ENCODE measurements at regions not wholly inside any gene's neighbourhood (a gene's known extent, or its start where the extent isn't known, plus 50 kb on each side); places are given as distances from the start of the nearest gene placed in this dataset.

DNA sequence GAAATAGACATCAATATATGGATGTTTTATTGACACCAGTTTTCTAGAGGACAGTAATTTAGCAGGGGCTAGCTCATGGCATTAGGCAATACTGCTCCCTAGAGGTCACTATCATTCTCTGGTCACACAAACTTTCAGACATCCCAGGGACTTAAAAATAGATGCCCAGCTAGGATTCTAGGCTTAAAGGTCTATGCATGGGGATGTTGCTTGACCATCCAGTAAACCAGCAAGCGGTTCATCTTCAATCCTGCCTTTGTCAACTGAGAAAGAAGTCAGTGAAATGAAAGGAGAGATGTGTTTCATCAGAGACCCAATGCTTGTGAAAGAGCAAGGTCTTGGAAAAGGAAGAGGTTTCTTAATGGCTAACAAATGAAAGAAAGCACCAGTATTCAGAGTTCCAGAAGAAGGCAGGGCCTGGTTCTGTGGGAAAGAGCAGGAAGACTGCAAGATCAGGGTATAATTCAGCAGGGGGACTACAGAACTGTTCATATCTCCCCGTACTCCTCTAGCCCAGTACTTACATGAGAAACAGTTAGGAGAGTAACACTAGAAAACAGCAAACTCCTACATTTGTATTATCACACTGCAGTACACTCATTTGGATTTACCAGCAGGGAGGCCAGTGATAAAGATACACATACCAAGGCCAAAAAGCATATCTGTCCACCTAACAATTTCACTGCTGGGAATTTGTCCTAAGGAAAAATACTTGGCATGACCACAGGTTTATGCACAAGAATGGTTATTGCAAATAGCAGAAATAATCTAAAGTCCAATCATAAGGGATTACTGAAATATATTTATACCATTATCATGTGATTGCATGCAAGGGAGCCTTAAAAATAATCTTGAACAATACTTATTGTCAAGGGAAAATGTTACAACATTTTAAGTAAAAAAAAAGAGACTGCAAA is 151.4 kb upstream of the LAMA2 start:
- no peaks in the 10 kb centered on the region for H3K9me2 ChIP-seq (replicated peaks; ENCODE audit: control insufficient read depth, low read length)
- no peaks in the 10 kb centered on the region for H3K79me2 ChIP-seq (ENCODE audit: control insufficient read depth, low read length)
- no peaks in the 10 kb centered on the region for H3K9me3 ChIP-seq (ENCODE audit: control insufficient read depth, insufficient read depth, low read length)
- TF ChIP-seq CTCF (IDR thresholded peaks at IDR 0.05; ENCODE audit: low read depth, low read length, poor library complexity, severe bottlenecking) (peak; percentile 33), EZH2phosphoT487 (IDR thresholded peaks at IDR 0.05; ENCODE audit: borderline replicate concordance, low read length) (no peak)
- H3K27ac ChIP-seq (ENCODE audit: low read depth, low read length) = no peak overlapping the region
- no peaks in the 10 kb centered on the region for H3K36me3 ChIP-seq (ENCODE audit: control insufficient read depth, low read length)
- no peaks in the 10 kb centered on the region for H3K27me3 ChIP-seq (ENCODE audit: control insufficient read depth, low read length)
- no peak overlapping the region for H3K4me2 ChIP-seq (ENCODE audit: low read length)
- no peaks in the 10 kb centered on the region for H4K20me1 ChIP-seq (ENCODE audit: control insufficient read depth, insufficient read depth, low read depth, low read length)
- H3F3A ChIP-seq (ENCODE audit: control insufficient read depth, insufficient read depth) = no peaks in the 10 kb centered on the region
- no peak overlapping the region for H3K4me3 ChIP-seq (ENCODE audit: low read length)
- no peaks in the 10 kb centered on the region for H3K4me1 ChIP-seq (ENCODE audit: control insufficient read depth, low read length)

DNA sequence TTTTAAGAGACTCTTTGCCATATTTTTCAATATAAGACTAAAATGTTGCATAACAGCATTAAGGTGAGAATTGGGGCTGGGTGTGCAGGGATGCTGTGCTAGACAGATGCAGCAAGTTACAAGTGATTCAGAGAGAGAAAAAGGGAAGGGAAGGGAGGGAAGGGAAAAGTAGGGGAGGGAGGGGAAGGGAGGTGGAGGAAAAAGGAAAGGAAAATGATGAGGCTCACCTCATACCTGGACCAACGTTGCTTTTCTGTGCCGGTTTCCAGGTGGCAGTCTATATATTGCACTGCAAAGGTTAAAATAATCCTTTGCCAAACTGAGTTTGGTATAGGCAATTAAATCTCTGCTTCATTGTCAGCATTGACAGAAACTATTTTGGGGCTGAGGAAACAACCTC is 155.4 kb upstream of the LAMA2 start:
- Histone ChIP-seq H4K20me1 (ENCODE audit: control insufficient read depth, insufficient read depth, low read depth, low read length) (no peaks in the 10 kb centered on the region), H3K79me2 (ENCODE audit: control insufficient read depth, low read length) (no peaks in the 10 kb centered on the region), H3K9me2 (replicated peaks; ENCODE audit: control insufficient read depth, low read length) (no peaks in the 10 kb centered on the region), H3K4me1 (ENCODE audit: control insufficient read depth, low read length) (no peaks in the 10 kb centered on the region), H3K36me3 (ENCODE audit: control insufficient read depth, low read length) (no peaks in the 10 kb centered on the region), H3K4me3 (ENCODE audit: low read length) (no peak overlapping the region), H3K27me3 (ENCODE audit: control insufficient read depth, low read length) (no peaks in the 10 kb centered on the region), H3K9me3 (ENCODE audit: control insufficient read depth, insufficient read depth, low read length) (no peaks in the 10 kb centered on the region), H3K27ac (ENCODE audit: low read depth, low read length) (no peak overlapping the region), H3K4me2 (ENCODE audit: low read length) (no peak overlapping the region), H3F3A (ENCODE audit: control insufficient read depth, insufficient read depth) (no peaks in the 10 kb centered on the region)
- TF ChIP-seq CTCF (IDR thresholded peaks at IDR 0.05; ENCODE audit: low read depth, low read length, poor library complexity, severe bottlenecking) (no peak), EZH2phosphoT487 (IDR thresholded peaks at IDR 0.05; ENCODE audit: borderline replicate concordance, low read length) (no peak)

DNA sequence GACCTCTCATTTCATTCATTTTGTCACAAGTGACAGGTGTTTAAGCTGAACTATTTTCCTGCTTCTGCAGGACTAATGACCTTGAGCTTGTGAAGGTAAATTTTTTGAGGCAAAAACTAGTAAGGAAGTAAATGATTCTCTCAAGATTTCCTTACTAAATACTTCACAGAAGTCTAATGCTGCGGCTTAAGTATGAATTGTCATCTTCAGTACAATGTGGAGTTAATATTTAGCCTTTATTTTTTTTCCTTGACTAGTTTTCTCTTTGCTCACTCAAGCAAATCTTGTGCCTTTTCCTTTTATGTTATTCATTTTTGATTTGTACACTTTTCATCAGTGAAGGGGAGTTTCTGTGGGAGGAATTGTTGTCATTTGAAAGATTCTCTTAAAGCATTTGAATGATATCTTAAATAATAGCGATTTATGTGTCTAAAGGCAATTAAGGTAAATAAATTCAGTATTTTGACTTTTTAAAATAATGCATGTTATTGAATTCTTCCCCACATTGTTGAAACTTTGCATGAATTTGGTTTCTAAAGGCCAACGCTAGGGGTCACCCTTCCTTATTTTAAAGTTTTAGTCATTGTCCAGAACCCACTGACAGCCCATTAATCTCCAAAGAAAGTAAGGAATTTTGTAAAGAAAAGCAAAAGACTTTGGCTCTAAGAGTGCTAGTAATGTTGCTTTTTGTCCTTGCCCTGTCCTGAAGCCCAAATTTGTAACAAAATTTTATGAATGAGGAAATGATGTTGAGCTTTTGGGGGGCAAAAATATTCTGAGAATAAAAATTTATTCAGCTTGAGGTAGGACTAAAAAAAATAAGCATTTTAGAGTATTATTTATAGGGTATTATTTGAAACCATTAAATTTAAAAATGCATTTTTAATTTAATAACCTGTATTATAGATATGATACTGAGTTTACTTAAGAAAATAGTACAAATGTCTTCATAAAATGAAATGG is 157.4 kb upstream of the LAMA2 start:
- Histone ChIP-seq H3K79me2 (ENCODE audit: control insufficient read depth, low read length) (no peaks in the 10 kb centered on the region), H3K9me3 (ENCODE audit: control insufficient read depth, insufficient read depth, low read length) (no peaks in the 10 kb centered on the region), H3K4me1 (ENCODE audit: control insufficient read depth, low read length) (no peaks in the 10 kb centered on the region), H3K9me2 (replicated peaks; ENCODE audit: control insufficient read depth, low read length) (no peaks in the 10 kb centered on the region), H4K20me1 (ENCODE audit: control insufficient read depth, insufficient read depth, low read depth, low read length) (no peaks in the 10 kb centered on the region), H3F3A (ENCODE audit: control insufficient read depth, insufficient read depth) (no peaks in the 10 kb centered on the region), H3K27ac (ENCODE audit: low read depth, low read length) (no peak overlapping the region), H3K27me3 (ENCODE audit: control insufficient read depth, low read length) (no peaks in the 10 kb centered on the region), H3K4me3 (ENCODE audit: low read length) (no peak overlapping the region), H3K36me3 (ENCODE audit: control insufficient read depth, low read length) (no peaks in the 10 kb centered on the region), H3K4me2 (ENCODE audit: low read length) (no peak overlapping the region)
- TF ChIP-seq EZH2phosphoT487 (IDR thresholded peaks at IDR 0.05; ENCODE audit: borderline replicate concordance, low read length) (no peak), CTCF (IDR thresholded peaks at IDR 0.05; ENCODE audit: low read depth, low read length, poor library complexity, severe bottlenecking) (peak; percentile 71)

Data from DOHH2 (cell line).